Vagina (tissue), 2 donors: ENCODE measurements at regions not wholly inside any gene's neighbourhood (a gene's known extent, or its start where the extent isn't known, plus 50 kb on each side); places are given as distances from the start of the nearest gene placed in this dataset.

Experiments
- DNase-seq, 2 donors: peaks; one replicate each; pipeline ENCODE4 v3.0.0-alpha.2; 2017; ENCODE audit errors: extremely low spot score in 2 of 2
- H3K27ac ChIP-seq: fragments of 200-600 bp; sonication (generic); one replicate; pipeline ENCODE4 v1.5.1; 2019
- H3K27me3 ChIP-seq: fragments of 200-600 bp; sonication (generic); one replicate; pipeline ENCODE4 v1.5.1; 2019
- H3K36me3 ChIP-seq, 2 donors: fragments of 200-600 bp; sonication (generic); one replicate each; pipeline ENCODE4 v1.5.1; 2017 to 2019
- H3K4me1 ChIP-seq: fragments of 200-600 bp; sonication (generic); one replicate; pipeline ENCODE4 v1.5.1; 2019
- H3K4me3 ChIP-seq, 2 donors: fragments of 200-600 bp; sonication (generic); 1 replicate in 1 of 2; 2 replicates in 1 of 2; pipeline ENCODE4 v1.5.1; 2016 to 2019
- H3K9me3 ChIP-seq: fragments of 200-600 bp; sonication (generic); one replicate; pipeline ENCODE4 v1.5.1; 2019
- POLR2A ChIP-seq, 2 donors: fragments of 450-650 bp; IDR thresholded peaks; one replicate each; pipeline ENCODE4 v1.6.1; 2017; ENCODE audit warnings: antibody characterized with exemption in 2 of 2, mild to moderate bottlenecking in 2 of 2, moderate library complexity in 2 of 2
- POLR2AphosphoS5 ChIP-seq, 2 donors: sonication (generic); formaldehyde crosslinking; IDR thresholded peaks; one replicate each; pipeline ENCODE4 v1.9.0; 2017; ENCODE audit warnings: antibody characterized with exemption in 2 of 2, mild to moderate bottlenecking in 2 of 2, low read depth in 1 of 2; ENCODE audit not compliant: insufficient read depth in 1 of 2
- intact Hi-C: fragments of 100-400 bp; cut with DNase I; formaldehyde crosslinking; loops from one replicate; pipeline ENCODE4 v1.15.1; 2023
- TF ChIP-seq, protein P1 (sequence below), 3 experiments: fragments of 450-650 bp in 2 of 3; fragments of 200-600 bp in 1 of 3; sonication (generic) in 1 of 3; IDR thresholded peaks; one replicate each; pipeline ENCODE4 v1.5.1; 2017 to 2019; ENCODE audit warnings: antibody characterized with exemption in 3 of 3, mild to moderate bottlenecking in 2 of 3, moderate library complexity in 2 of 3

- Histone ChIP-seq H3K9me3 (no peaks in the 10 kb centered on the region), H3K36me3 (no peaks in the 10 kb centered on the region), H3K27me3 (no peaks in the 10 kb centered on the region), H3K4me1 (no peaks in the 10 kb centered on the region), H3K27ac (no peak overlapping the region), H3K4me3 (no peak overlapping the region)
- DNase-seq: no peak
- TF ChIP-seq, protein P1, sequence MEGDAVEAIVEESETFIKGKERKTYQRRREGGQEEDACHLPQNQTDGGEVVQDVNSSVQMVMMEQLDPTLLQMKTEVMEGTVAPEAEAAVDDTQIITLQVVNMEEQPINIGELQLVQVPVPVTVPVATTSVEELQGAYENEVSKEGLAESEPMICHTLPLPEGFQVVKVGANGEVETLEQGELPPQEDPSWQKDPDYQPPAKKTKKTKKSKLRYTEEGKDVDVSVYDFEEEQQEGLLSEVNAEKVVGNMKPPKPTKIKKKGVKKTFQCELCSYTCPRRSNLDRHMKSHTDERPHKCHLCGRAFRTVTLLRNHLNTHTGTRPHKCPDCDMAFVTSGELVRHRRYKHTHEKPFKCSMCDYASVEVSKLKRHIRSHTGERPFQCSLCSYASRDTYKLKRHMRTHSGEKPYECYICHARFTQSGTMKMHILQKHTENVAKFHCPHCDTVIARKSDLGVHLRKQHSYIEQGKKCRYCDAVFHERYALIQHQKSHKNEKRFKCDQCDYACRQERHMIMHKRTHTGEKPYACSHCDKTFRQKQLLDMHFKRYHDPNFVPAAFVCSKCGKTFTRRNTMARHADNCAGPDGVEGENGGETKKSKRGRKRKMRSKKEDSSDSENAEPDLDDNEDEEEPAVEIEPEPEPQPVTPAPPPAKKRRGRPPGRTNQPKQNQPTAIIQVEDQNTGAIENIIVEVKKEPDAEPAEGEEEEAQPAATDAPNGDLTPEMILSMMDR (IDR thresholded peaks at IDR 0.05): no peak
- TF ChIP-seq POLR2A (IDR thresholded peaks at IDR 0.05): no peak
- intact Hi-C loops: no loop called here
Measured at GRCh38 chr14:49310298-49310697, 275.9 kb downstream of the RPS29 start.

DNA sequence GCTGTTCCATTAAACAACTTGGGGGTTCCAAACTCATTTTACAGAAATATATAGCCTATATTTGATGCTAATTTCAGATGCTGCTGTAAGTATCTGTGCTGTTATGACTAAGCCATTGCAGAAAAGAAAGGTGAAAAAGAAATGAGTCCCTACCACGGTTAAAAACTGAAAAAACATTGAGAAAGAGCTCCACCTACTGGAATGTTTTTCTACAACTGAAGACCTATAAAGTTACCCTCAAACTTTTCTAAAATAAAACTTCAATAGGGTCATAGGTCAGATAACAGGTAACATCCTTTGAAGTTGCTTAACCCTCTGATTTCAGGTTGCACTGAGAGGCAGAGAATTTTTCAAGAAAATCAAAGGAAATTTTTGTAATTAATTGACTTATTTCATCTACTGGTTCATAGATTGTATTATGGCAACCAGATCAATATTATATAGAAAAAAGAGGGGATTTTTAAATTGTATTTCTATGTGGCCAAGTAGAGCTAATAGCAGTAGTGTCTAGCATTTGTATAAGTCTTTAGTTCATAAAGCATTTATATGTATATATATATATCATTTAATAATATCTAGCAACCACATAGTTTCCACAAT lies 279.9 kb downstream of the RPS29 start:
- no peak overlapping the region for H3K27ac ChIP-seq
- no peaks in the 10 kb centered on the region for H3K4me1 ChIP-seq
- TF ChIP-seq POLR2AphosphoS5 (IDR thresholded peaks at IDR 0.05; ENCODE audit: insufficient read depth in 1 of 2, low read depth in 1 of 2) (no peak), POLR2A (IDR thresholded peaks at IDR 0.05) (no peak)
- TF ChIP-seq, protein P1 (IDR thresholded peaks at IDR 0.05): no peak
- no peaks in the 10 kb centered on the region for H3K9me3 ChIP-seq
- H3K4me3 ChIP-seq: no peak overlapping the region
- H3K27me3 ChIP-seq: no peaks in the 10 kb centered on the region
- no peaks in the 10 kb centered on the region for H3K36me3 ChIP-seq
- no peak for DNase-seq
- intact Hi-C loops: no loop called here

GRCh38 chr14:49303946-49304516 lies 282.1 kb downstream of the RPS29 start:
- H3K27me3 ChIP-seq: no peaks in the 10 kb centered on the region
- H3K36me3 ChIP-seq: no peaks in the 10 kb centered on the region
- H3K27ac ChIP-seq: no peak overlapping the region
- H3K4me3 ChIP-seq: no peak overlapping the region
- DNase-seq: no peak
- H3K4me1 ChIP-seq: no peaks in the 10 kb centered on the region
- TF ChIP-seq, protein P1 (IDR thresholded peaks at IDR 0.05): no peak
- TF ChIP-seq POLR2A (IDR thresholded peaks at IDR 0.05): no peak
- no peak for TF ChIP-seq POLR2AphosphoS5 (IDR thresholded peaks at IDR 0.05; ENCODE audit: insufficient read depth in 1 of 2, low read depth in 1 of 2)
- intact Hi-C loops: no loop called here
- H3K9me3 ChIP-seq: no peaks in the 10 kb centered on the region

DNA sequence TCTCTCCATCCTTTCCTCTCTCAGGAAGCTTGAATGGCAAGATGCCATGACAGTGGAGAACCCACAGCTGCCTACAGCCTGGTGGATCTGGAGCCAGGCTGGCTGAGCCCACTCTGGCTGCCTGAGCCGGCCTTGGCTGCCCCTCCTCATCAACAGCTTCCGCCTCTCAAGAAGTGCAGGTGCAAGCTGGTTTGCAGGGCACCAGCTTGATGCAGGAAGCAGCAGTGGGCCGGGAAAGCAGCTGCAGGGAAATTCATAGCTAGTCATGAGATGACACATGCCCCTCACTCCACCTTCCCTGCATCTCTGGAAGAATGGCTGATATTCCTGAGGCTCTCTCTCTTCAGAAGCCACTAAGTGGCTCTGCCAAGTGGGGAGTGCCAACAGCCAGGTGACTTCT lies 289.1 kb downstream of the RPS29 start:
- no peak for DNase-seq
- intact Hi-C loops: no loop called here
- Histone ChIP-seq H3K9me3 (no peaks in the 10 kb centered on the region), H3K27ac (no peak overlapping the region), H3K36me3 (no peaks in the 10 kb centered on the region), H3K4me1 (no peaks in the 10 kb centered on the region), H3K4me3 (no peak overlapping the region), H3K27me3 (no peaks in the 10 kb centered on the region)
- no peak for TF ChIP-seq POLR2AphosphoS5 (IDR thresholded peaks at IDR 0.05; ENCODE audit: insufficient read depth in 1 of 2, low read depth in 1 of 2)
- TF ChIP-seq POLR2A (IDR thresholded peaks at IDR 0.05): no peak
- TF ChIP-seq, protein P1 (IDR thresholded peaks at IDR 0.05): no peak

GRCh38 chr14:49294621-49295148 lies 291.5 kb downstream of the RPS29 start:
- Histone ChIP-seq H3K36me3 (no peaks in the 10 kb centered on the region), H3K27ac (no peak overlapping the region), H3K27me3 (no peaks in the 10 kb centered on the region), H3K4me3 (no peak overlapping the region), H3K9me3 (no peaks in the 10 kb centered on the region), H3K4me1 (no peaks in the 10 kb centered on the region)
- TF ChIP-seq, protein P1 (IDR thresholded peaks at IDR 0.05): no peak
- no peak for TF ChIP-seq POLR2AphosphoS5 (IDR thresholded peaks at IDR 0.05; ENCODE audit: insufficient read depth in 1 of 2, low read depth in 1 of 2)
- TF ChIP-seq POLR2A (IDR thresholded peaks at IDR 0.05): no peak
- DNase-seq: no peak
- intact Hi-C loops: no loop called here
